ENCODE measurements at regions not wholly inside any gene's neighbourhood (a gene's known extent, or its start where the extent isn't known, plus 50 kb on each side); places are given as distances from the start of the nearest gene placed in this dataset.

GRCh38 chr4:125750828-125751466, 436.2 kb downstream of the FAT4 start:
- Histone ChIP-seq H3K4me3 (no peak overlapping the region), H3K27me3 (no peaks in the 10 kb centered on the region), H3K4me1 (no peaks in the 10 kb centered on the region), H3K36me3 (no peaks in the 10 kb centered on the region), H3K27ac (no peak overlapping the region), H3K9me3 (no peaks in the 10 kb centered on the region)
- TF ChIP-seq CTCF (IDR thresholded peaks at IDR 0.05) (peak in 1 of 6 experiments; percentile 8), POLR2A (IDR thresholded peaks at IDR 0.05) (no peak)
- no peak for DNase-seq

GRCh38 chr4:125758438-125758837, 443.7 kb downstream of the FAT4 start:
- no peak for DNase-seq
- Histone ChIP-seq H3K36me3 (no peaks in the 10 kb centered on the region), H3K4me3 (no peak overlapping the region), H3K27me3 (no peaks in the 10 kb centered on the region), H3K9me3 (no peaks in the 10 kb centered on the region), H3K4me1 (no peaks in the 10 kb centered on the region), H3K27ac (no peak overlapping the region)
- TF ChIP-seq POLR2A (IDR thresholded peaks at IDR 0.05) (no peak), CTCF (IDR thresholded peaks at IDR 0.05) (no peak)

- no peak for DNase-seq
- Histone ChIP-seq H3K27me3 (no peaks in the 10 kb centered on the region), H3K36me3 (no peaks in the 10 kb centered on the region), H3K4me3 (no peak overlapping the region), H3K27ac (no peak overlapping the region), H3K4me1 (no peaks in the 10 kb centered on the region), H3K9me3 (no peaks in the 10 kb centered on the region)
- no peak for TF ChIP-seq CTCF (IDR thresholded peaks at IDR 0.05)
- no peak for TF ChIP-seq POLR2A (IDR thresholded peaks at IDR 0.05)
Observed at GRCh38 chr4:125760201-125760819, 445.6 kb downstream of the FAT4 start.

- no peaks in the 10 kb centered on the region for H3K36me3 ChIP-seq
- no peaks in the 10 kb centered on the region for H3K9me3 ChIP-seq
- H3K27me3 ChIP-seq = no peaks in the 10 kb centered on the region
- H3K4me1 ChIP-seq = no peaks in the 10 kb centered on the region
- H3K4me3 ChIP-seq = no peak overlapping the region
- TF ChIP-seq CTCF (IDR thresholded peaks at IDR 0.05) (no peak), POLR2A (IDR thresholded peaks at IDR 0.05) (no peak)
- H3K27ac ChIP-seq = no peak overlapping the region
- DNase-seq = no peak
Observed at GRCh38 chr4:125760956-125761355, 446.2 kb downstream of the FAT4 start.

- DNase-seq = no peak
- TF ChIP-seq POLR2A (IDR thresholded peaks at IDR 0.05) (no peak), CTCF (IDR thresholded peaks at IDR 0.05) (no peak)
- no peaks in the 10 kb centered on the region for H3K4me1 ChIP-seq
- H3K27ac ChIP-seq = no peak overlapping the region
- H3K9me3 ChIP-seq = no peaks in the 10 kb centered on the region
- H3K36me3 ChIP-seq = no peaks in the 10 kb centered on the region
- H3K4me3 ChIP-seq = no peak overlapping the region
- H3K27me3 ChIP-seq = no peaks in the 10 kb centered on the region
Observed at GRCh38 chr4:125762537-125762936, 447.8 kb downstream of the FAT4 start.

Measured in Peyer's patch (tissue), 4 donors.